ENCODE measurements at regions not wholly inside any gene's neighbourhood (a gene's known extent, or its start where the extent isn't known, plus 50 kb on each side); places are given as distances from the start of the nearest gene placed in this dataset.

DNA sequence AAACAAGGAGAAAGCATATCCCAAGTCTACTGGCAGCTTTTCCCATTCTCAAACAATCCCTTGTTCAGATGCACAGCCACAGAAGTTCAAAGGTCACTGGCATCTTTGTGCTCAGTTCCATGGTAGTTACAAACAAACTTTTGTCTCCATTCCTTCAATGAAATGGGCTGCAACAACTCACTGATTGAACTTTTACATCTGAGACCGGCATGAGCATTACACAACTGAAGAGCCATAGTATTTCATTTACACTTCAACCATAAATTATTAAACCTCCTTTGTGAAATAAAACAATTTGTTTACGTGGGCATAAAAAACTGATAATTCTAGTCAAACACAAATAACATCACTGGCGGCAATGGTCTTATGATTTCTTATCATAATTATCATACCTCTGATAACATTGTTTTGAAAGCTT lies 67.8 kb upstream of the ARHGAP32 start (continued):
- TF ChIP-seq GATAD1 (CRISPR knock-in tag; IDR thresholded peaks at IDR 0.05): peak; percentile 53; the same call in 1 of the 2 replicates
- TF ChIP-seq, protein P1, sequence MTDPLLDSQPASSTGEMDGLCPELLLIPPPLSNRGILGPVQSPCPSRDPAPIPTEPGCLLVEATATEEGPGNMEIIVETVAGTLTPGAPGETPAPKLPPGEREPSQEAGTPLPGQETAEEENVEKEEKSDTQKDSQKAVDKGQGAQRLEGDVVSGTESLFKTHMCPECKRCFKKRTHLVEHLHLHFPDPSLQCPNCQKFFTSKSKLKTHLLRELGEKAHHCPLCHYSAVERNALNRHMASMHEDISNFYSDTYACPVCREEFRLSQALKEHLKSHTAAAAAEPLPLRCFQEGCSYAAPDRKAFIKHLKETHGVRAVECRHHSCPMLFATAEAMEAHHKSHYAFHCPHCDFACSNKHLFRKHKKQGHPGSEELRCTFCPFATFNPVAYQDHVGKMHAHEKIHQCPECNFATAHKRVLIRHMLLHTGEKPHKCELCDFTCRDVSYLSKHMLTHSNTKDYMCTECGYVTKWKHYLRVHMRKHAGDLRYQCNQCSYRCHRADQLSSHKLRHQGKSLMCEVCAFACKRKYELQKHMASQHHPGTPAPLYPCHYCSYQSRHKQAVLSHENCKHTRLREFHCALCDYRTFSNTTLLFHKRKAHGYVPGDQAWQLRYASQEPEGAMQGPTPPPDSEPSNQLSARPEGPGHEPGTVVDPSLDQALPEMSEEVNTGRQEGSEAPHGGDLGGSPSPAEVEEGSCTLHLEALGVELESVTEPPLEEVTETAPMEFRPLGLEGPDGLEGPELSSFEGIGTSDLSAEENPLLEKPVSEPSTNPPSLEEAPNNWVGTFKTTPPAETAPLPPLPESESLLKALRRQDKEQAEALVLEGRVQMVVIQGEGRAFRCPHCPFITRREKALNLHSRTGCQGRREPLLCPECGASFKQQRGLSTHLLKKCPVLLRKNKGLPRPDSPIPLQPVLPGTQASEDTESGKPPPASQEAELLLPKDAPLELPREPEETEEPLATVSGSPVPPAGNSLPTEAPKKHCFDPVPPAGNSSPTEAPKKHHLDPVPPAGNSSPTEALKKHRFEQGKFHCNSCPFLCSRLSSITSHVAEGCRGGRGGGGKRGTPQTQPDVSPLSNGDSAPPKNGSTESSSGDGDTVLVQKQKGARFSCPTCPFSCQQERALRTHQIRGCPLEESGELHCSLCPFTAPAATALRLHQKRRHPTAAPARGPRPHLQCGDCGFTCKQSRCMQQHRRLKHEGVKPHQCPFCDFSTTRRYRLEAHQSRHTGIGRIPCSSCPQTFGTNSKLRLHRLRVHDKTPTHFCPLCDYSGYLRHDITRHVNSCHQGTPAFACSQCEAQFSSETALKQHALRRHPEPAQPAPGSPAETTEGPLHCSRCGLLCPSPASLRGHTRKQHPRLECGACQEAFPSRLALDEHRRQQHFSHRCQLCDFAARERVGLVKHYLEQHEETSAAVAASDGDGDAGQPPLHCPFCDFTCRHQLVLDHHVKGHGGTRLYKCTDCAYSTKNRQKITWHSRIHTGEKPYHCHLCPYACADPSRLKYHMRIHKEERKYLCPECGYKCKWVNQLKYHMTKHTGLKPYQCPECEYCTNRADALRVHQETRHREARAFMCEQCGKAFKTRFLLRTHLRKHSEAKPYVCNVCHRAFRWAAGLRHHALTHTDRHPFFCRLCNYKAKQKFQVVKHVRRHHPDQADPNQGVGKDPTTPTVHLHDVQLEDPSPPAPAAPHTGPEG (CRISPR knock-in tag; IDR thresholded peaks at IDR 0.05): no peak
- TF ChIP-seq, protein P2, sequence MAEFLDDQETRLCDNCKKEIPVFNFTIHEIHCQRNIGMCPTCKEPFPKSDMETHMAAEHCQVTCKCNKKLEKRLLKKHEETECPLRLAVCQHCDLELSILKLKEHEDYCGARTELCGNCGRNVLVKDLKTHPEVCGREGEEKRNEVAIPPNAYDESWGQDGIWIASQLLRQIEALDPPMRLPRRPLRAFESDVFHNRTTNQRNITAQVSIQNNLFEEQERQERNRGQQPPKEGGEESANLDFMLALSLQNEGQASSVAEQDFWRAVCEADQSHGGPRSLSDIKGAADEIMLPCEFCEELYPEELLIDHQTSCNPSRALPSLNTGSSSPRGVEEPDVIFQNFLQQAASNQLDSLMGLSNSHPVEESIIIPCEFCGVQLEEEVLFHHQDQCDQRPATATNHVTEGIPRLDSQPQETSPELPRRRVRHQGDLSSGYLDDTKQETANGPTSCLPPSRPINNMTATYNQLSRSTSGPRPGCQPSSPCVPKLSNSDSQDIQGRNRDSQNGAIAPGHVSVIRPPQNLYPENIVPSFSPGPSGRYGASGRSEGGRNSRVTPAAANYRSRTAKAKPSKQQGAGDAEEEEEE (CRISPR knock-in tag; IDR thresholded peaks at IDR 0.05; ENCODE audit: borderline replicate concordance): no peak
- no peak for TF ChIP-seq ZFP41 (CRISPR knock-in tag; IDR thresholded peaks at IDR 0.05; ENCODE audit: borderline replicate concordance)
- TF ChIP-seq SNAPC2 (CRISPR knock-in tag; IDR thresholded peaks at IDR 0.05): no peak
- TF ChIP-seq, protein P3, sequence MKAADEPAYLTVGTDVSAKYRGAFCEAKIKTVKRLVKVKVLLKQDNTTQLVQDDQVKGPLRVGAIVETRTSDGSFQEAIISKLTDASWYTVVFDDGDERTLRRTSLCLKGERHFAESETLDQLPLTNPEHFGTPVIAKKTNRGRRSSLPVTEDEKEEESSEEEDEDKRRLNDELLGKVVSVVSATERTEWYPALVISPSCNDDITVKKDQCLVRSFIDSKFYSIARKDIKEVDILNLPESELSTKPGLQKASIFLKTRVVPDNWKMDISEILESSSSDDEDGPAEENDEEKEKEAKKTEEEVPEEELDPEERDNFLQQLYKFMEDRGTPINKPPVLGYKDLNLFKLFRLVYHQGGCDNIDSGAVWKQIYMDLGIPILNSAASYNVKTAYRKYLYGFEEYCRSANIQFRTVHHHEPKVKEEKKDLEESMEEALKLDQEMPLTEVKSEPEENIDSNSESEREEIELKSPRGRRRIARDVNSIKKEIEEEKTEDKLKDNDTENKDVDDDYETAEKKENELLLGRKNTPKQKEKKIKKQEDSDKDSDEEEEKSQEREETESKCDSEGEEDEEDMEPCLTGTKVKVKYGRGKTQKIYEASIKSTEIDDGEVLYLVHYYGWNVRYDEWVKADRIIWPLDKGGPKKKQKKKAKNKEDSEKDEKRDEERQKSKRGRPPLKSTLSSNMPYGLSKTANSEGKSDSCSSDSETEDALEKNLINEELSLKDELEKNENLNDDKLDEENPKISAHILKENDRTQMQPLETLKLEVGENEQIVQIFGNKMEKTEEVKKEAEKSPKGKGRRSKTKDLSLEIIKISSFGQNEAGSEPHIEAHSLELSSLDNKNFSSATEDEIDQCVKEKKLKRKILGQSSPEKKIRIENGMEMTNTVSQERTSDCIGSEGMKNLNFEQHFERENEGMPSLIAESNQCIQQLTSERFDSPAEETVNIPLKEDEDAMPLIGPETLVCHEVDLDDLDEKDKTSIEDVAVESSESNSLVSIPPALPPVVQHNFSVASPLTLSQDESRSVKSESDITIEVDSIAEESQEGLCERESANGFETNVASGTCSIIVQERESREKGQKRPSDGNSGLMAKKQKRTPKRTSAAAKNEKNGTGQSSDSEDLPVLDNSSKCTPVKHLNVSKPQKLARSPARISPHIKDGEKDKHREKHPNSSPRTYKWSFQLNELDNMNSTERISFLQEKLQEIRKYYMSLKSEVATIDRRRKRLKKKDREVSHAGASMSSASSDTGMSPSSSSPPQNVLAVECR (CRISPR knock-in tag; IDR thresholded peaks at IDR 0.05; ENCODE audit: borderline replicate concordance): no peak
- TF ChIP-seq SP2 (CRISPR knock-in tag; IDR thresholded peaks at IDR 0.05): no peak
- TF ChIP-seq, protein P4, sequence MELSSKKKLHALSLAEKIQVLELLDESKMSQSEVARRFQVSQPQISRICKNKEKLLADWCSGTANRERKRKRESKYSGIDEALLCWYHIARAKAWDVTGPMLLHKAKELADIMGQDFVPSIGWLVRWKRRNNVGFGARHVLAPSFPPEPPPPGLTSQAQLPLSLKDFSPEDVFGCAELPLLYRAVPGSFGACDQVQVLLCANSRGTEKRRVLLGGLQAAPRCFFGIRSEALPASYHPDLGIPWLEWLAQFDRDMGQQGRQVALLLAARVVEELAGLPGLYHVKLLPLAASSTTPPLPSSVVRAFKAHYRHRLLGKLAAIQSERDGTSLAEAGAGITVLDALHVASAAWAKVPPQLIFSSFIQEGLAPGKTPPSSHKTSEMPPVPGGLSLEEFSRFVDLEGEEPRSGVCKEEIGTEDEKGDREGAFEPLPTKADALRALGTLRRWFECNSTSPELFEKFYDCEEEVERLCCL (CRISPR knock-in tag; IDR thresholded peaks at IDR 0.05; ENCODE audit: borderline replicate concordance): no peak
- no peak for TF ChIP-seq GABPA (IDR thresholded peaks at IDR 0.05; ENCODE audit: low read depth, low read length)
- no peak for TF ChIP-seq GABPA (CRISPR knock-in tag; IDR thresholded peaks at IDR 0.05; ENCODE audit: low read depth)
- TF ChIP-seq JUNB (CRISPR knock-in tag; IDR thresholded peaks at IDR 0.05; ENCODE audit: borderline replicate concordance): no peak
- TF ChIP-seq, protein P5, sequence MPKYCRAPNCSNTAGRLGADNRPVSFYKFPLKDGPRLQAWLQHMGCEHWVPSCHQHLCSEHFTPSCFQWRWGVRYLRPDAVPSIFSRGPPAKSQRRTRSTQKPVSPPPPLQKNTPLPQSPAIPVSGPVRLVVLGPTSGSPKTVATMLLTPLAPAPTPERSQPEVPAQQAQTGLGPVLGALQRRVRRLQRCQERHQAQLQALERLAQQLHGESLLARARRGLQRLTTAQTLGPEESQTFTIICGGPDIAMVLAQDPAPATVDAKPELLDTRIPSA (CRISPR knock-in tag; IDR thresholded peaks at IDR 0.05; ENCODE audit: borderline replicate concordance): no peak
- TF ChIP-seq RELA (CRISPR knock-in tag; IDR thresholded peaks at IDR 0.05): no peak
- TF ChIP-seq, protein P6, sequence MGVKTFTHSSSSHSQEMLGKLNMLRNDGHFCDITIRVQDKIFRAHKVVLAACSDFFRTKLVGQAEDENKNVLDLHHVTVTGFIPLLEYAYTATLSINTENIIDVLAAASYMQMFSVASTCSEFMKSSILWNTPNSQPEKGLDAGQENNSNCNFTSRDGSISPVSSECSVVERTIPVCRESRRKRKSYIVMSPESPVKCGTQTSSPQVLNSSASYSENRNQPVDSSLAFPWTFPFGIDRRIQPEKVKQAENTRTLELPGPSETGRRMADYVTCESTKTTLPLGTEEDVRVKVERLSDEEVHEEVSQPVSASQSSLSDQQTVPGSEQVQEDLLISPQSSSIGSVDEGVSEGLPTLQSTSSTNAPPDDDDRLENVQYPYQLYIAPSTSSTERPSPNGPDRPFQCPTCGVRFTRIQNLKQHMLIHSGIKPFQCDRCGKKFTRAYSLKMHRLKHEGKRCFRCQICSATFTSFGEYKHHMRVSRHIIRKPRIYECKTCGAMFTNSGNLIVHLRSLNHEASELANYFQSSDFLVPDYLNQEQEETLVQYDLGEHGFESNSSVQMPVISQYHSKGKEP (CRISPR knock-in tag; IDR thresholded peaks at IDR 0.05): no peak
- TF ChIP-seq PAF1 (CRISPR knock-in tag; IDR thresholded peaks at IDR 0.05): no peak

All from HepG2 (cell line).